ENCODE measurements at regions not wholly inside any gene's neighbourhood (a gene's known extent, or its start where the extent isn't known, plus 50 kb on each side); places are given as distances from the start of the nearest gene placed in this dataset.

- no peaks in the 10 kb centered on the region for H3K9me3 ChIP-seq (ENCODE audit: low read depth, low read length, poor library complexity, severe bottlenecking)
- DNase-seq (ENCODE audit: low spot score), result no peak
- BruUV-seq (replicated peaks), result no TSS peak
- intact Hi-C loops (cut with micrococcal nuclease; ENCODE audit: unreplicated experiment), result no loop called here
- H3K4me1 ChIP-seq (ENCODE audit: insufficient read depth, low read length, poor library complexity, severe bottlenecking), result no peaks in the 10 kb centered on the region
- POLR2A ChIA-PET (ENCODE audit: low non-redundant PET), result no interaction called here
- no peak for TF ChIP-seq EZH2 (IDR thresholded peaks at IDR 0.05; ENCODE audit: borderline replicate concordance, low read depth, low read length, poor library complexity, severe bottlenecking)
- no peak for TF ChIP-seq CTCF (conservative IDR thresholded peaks at IDR 0.05; ENCODE audit: low read depth, low read length)
- H3K27ac ChIP-seq (ENCODE audit: low read depth, low read length, poor library complexity, severe bottlenecking), result no peak overlapping the region
- CTCF ChIA-PET, result no interaction called here
- no peak overlapping the region for H3K4me3 ChIP-seq (ENCODE audit: low read depth, low read length, poor library complexity, severe bottlenecking)
- no peaks in the 10 kb centered on the region for H3K27me3 ChIP-seq (replicated peaks; ENCODE audit: insufficient read depth, low read depth, low read length, poor library complexity)
- no peaks in the 10 kb centered on the region for H3K36me3 ChIP-seq (ENCODE audit: insufficient read depth, low read length, poor library complexity, severe bottlenecking)
These were observed 175.4 kb upstream of the RREB1 start for GRCh38 chr6:6932341-6932740.

- Histone ChIP-seq H3K27me3 (replicated peaks; ENCODE audit: insufficient read depth, low read depth, low read length, poor library complexity) (no peaks in the 10 kb centered on the region), H3K27ac (ENCODE audit: low read depth, low read length, poor library complexity, severe bottlenecking) (no peak overlapping the region), H3K4me3 (ENCODE audit: low read depth, low read length, poor library complexity, severe bottlenecking) (no peak overlapping the region), H3K4me1 (ENCODE audit: insufficient read depth, low read length, poor library complexity, severe bottlenecking) (no peaks in the 10 kb centered on the region), H3K36me3 (ENCODE audit: insufficient read depth, low read length, poor library complexity, severe bottlenecking) (no peaks in the 10 kb centered on the region), H3K9me3 (ENCODE audit: low read depth, low read length, poor library complexity, severe bottlenecking) (no peaks in the 10 kb centered on the region)
- ChIA-PET CTCF (no interaction called here), POLR2A (ENCODE audit: low non-redundant PET) (no interaction called here)
- no TSS peak for BruUV-seq (replicated peaks)
- TF ChIP-seq EZH2 (IDR thresholded peaks at IDR 0.05; ENCODE audit: borderline replicate concordance, low read depth, low read length, poor library complexity, severe bottlenecking) (no peak), CTCF (conservative IDR thresholded peaks at IDR 0.05; ENCODE audit: low read depth, low read length) (no peak)
- intact Hi-C loops (cut with micrococcal nuclease; ENCODE audit: unreplicated experiment), result no loop called here
- DNase-seq (ENCODE audit: low spot score), result no peak
These were observed 174.8 kb upstream of the RREB1 start for GRCh38 chr6:6932968-6933367.

- no peak overlapping the region for H3K4me3 ChIP-seq (ENCODE audit: low read depth, low read length, poor library complexity, severe bottlenecking)
- ChIA-PET POLR2A (ENCODE audit: low non-redundant PET) (no interaction called here), CTCF (no interaction called here)
- TF ChIP-seq CTCF (conservative IDR thresholded peaks at IDR 0.05; ENCODE audit: low read depth, low read length) (no peak), EZH2 (IDR thresholded peaks at IDR 0.05; ENCODE audit: borderline replicate concordance, low read depth, low read length, poor library complexity, severe bottlenecking) (no peak)
- no peaks in the 10 kb centered on the region for H3K27me3 ChIP-seq (replicated peaks; ENCODE audit: insufficient read depth, low read depth, low read length, poor library complexity)
- no peak for DNase-seq (ENCODE audit: low spot score)
- no peaks in the 10 kb centered on the region for H3K4me1 ChIP-seq (ENCODE audit: insufficient read depth, low read length, poor library complexity, severe bottlenecking)
- no peaks in the 10 kb centered on the region for H3K36me3 ChIP-seq (ENCODE audit: insufficient read depth, low read length, poor library complexity, severe bottlenecking)
- H3K9me3 ChIP-seq (ENCODE audit: low read depth, low read length, poor library complexity, severe bottlenecking), result no peaks in the 10 kb centered on the region
- intact Hi-C loops (cut with micrococcal nuclease; ENCODE audit: unreplicated experiment), result no loop called here
- H3K27ac ChIP-seq (ENCODE audit: low read depth, low read length, poor library complexity, severe bottlenecking), result no peak overlapping the region
- no TSS peak for BruUV-seq (replicated peaks)
These were observed 167.4 kb upstream of the RREB1 start for GRCh38 chr6:6940031-6941025.
